PFSK-1 (cell line): ENCODE measurements at regions not wholly inside any gene's neighbourhood (a gene's known extent, or its start where the extent isn't known, plus 50 kb on each side); places are given as distances from the start of the nearest gene placed in this dataset.

Experiments used
- FOXP2 ChIP-seq: optimal IDR thresholded peaks from 2 replicates; pipeline ENCODE3; 2011; ENCODE audit warnings: borderline replicate concordance, control low read depth, inconsistent platforms; ENCODE audit not compliant: insufficient read depth; ENCODE audit errors: extremely low read length, extremely low read depth
- POLR2AphosphoS5 ChIP-seq: IDR thresholded peaks from 2 replicates; pipeline ENCODE4 v1.6.1; 2012; ENCODE audit warnings: low read depth, mild to moderate bottlenecking, control low read depth, low read length, moderate library complexity
- REST ChIP-seq, 2 experiments: IDR thresholded peaks; 2 replicates each; pipeline versions ENCODE4 v1.6.1 to v1.8.0; 2011 to 2012; ENCODE audit warnings: low read depth in 2 of 2, low read length in 2 of 2, control low read depth in 1 of 2, inconsistent platforms in 1 of 2, mild to moderate bottlenecking in 1 of 2, moderate library complexity in 1 of 2; ENCODE audit not compliant: insufficient read depth in 1 of 2
- SIN3A ChIP-seq: IDR thresholded peaks from 2 replicates; pipeline ENCODE4 v1.6.1; 2012; ENCODE audit warnings: mild to moderate bottlenecking, low read length, moderate library complexity, borderline replicate concordance; ENCODE audit not compliant: insufficient read depth
- TAF1 ChIP-seq: IDR thresholded peaks from 2 replicates; pipeline ENCODE4 v1.6.1; 2012; ENCODE audit warnings: low read length, control low read depth, borderline replicate concordance; ENCODE audit not compliant: insufficient read depth

- TF ChIP-seq POLR2AphosphoS5 (no peak), TAF1 (no peak), SIN3A (no peak), REST (IDR thresholded peaks at IDR 0.05; ENCODE audit: insufficient read depth in 1 of 2, low read depth in 2 of 2, low read length in 2 of 2) (no peak), FOXP2 (no peak)
These were observed 75.7 kb upstream of the UBL3 start for GRCh38 chr13:29926098-29926476.

GRCh38 chr13:29925457-29926097 is 75.2 kb upstream of the UBL3 start:
- TF ChIP-seq TAF1 = no peak
- TF ChIP-seq FOXP2 = no peak
- TF ChIP-seq SIN3A = no peak
- no peak for TF ChIP-seq POLR2AphosphoS5
- TF ChIP-seq REST (IDR thresholded peaks at IDR 0.05; ENCODE audit: insufficient read depth in 1 of 2, low read depth in 2 of 2, low read length in 2 of 2) = no peak

- no peak for TF ChIP-seq TAF1
- TF ChIP-seq SIN3A = no peak
- TF ChIP-seq REST (IDR thresholded peaks at IDR 0.05; ENCODE audit: insufficient read depth in 1 of 2, low read depth in 2 of 2, low read length in 2 of 2) = no peak
These were observed 74.3 kb upstream of the UBL3 start for GRCh38 chr13:29924482-29925350.

GRCh38 chr13:29923554-29924481 is 73.4 kb upstream of the UBL3 start:
- TF ChIP-seq SIN3A (no peak), FOXP2 (no peak), POLR2AphosphoS5 (no peak), REST (IDR thresholded peaks at IDR 0.05; ENCODE audit: insufficient read depth in 1 of 2, low read depth in 2 of 2, low read length in 2 of 2) (no peak), TAF1 (no peak)
